Left forelimb (tissue), 1 donor: ENCODE measurements at regions not wholly inside any gene's neighbourhood (a gene's known extent, or its start where the extent isn't known, plus 50 kb on each side); places are given as distances from the start of the nearest gene placed in this dataset.

Experiments used
- DNase-seq: peaks from one replicate; pipeline ENCODE4 v3.0.0-alpha.2; 2018; ENCODE audit warnings: low spot score

- no peak for DNase-seq
Measured at GRCh38 chr10:128744092-128744491, 617.9 kb upstream of the MKI67 start.

- DNase-seq: no peak
Measured at GRCh38 chr10:128744811-128745305, 618.6 kb upstream of the MKI67 start.

GRCh38 chr10:128747582-128748346 lies 621.5 kb upstream of the MKI67 start:
- DNase-seq: no peak

- no peak for DNase-seq
Measured at GRCh38 chr10:128751284-128751683, 625.1 kb upstream of the MKI67 start.

GRCh38 chr10:128751851-128752250 lies 625.6 kb upstream of the MKI67 start:
- DNase-seq: no peak

- DNase-seq: no peak
Measured at GRCh38 chr10:128759174-128759573, 633.0 kb upstream of the MKI67 start.

- no peak for DNase-seq
Measured at GRCh38 chr10:128763588-128763987, 637.4 kb upstream of the MKI67 start.

GRCh38 chr10:128764190-128764589 lies 638.0 kb upstream of the MKI67 start:
- no peak for DNase-seq

- no peak for DNase-seq
Measured at GRCh38 chr10:128766915-128767314, 640.7 kb upstream of the MKI67 start.

GRCh38 chr10:128774979-128775378 lies 648.8 kb upstream of the MKI67 start:
- no peak for DNase-seq

- DNase-seq: no peak
Measured at GRCh38 chr10:128775743-128776142, 649.5 kb upstream of the MKI67 start.

GRCh38 chr10:128776673-128777252 lies 650.5 kb upstream of the MKI67 start:
- DNase-seq: no peak

- DNase-seq: no peak
Measured at GRCh38 chr10:128777342-128777741, 651.1 kb upstream of the MKI67 start.

GRCh38 chr10:128779416-128779815 lies 653.2 kb upstream of the MKI67 start:
- DNase-seq: no peak

GRCh38 chr10:128780156-128780761 lies 654.0 kb upstream of the MKI67 start:
- no peak for DNase-seq

- no peak for DNase-seq
Measured at GRCh38 chr10:128781637-128782036, 655.4 kb upstream of the MKI67 start.

- DNase-seq: no peak
Measured at GRCh38 chr10:128784444-128784843, 658.2 kb upstream of the MKI67 start.

GRCh38 chr10:128792426-128793140 lies 666.4 kb upstream of the MKI67 start:
- no peak for DNase-seq

- DNase-seq: no peak
Measured at GRCh38 chr10:128793726-128794655, 667.8 kb upstream of the MKI67 start.

- DNase-seq: no peak
Measured at GRCh38 chr10:128796396-128796912, 670.2 kb upstream of the MKI67 start.

GRCh38 chr10:128802062-128802461 lies 665.0 kb upstream of the MGMT start:
- DNase-seq: no peak
